ENCODE measurements at regions not wholly inside any gene's neighbourhood (a gene's known extent, or its start where the extent isn't known, plus 50 kb on each side); places are given as distances from the start of the nearest gene placed in this dataset.

DNA sequence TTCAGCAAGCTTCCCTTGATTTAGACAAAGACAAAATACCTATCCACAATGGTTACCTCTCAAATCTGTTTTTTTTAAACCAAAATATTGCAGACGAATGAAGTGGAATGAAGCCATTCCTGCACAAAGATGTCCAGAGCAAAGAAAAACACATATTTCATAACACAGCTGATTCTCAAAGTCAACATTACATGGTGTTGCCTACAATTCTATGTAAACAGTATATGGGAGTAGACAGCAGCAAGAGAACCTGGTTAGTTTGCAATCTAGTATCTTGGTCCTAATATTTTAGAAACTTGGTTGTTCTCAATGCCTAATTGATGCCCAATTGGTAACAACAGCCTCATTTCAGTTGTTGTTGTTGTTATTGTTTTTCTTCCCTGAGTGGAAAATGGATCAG is 1240.9 kb upstream of the CHAC2 start:
- no peaks in the 10 kb centered on the region for H3K4me1 ChIP-seq (ENCODE audit: control insufficient read depth in 1 of 2, insufficient read depth in 1 of 2, low read depth in 1 of 2, low read length in 1 of 2)
- no peaks in the 10 kb centered on the region for H3K9me3 ChIP-seq
- TF ChIP-seq, protein P1, sequence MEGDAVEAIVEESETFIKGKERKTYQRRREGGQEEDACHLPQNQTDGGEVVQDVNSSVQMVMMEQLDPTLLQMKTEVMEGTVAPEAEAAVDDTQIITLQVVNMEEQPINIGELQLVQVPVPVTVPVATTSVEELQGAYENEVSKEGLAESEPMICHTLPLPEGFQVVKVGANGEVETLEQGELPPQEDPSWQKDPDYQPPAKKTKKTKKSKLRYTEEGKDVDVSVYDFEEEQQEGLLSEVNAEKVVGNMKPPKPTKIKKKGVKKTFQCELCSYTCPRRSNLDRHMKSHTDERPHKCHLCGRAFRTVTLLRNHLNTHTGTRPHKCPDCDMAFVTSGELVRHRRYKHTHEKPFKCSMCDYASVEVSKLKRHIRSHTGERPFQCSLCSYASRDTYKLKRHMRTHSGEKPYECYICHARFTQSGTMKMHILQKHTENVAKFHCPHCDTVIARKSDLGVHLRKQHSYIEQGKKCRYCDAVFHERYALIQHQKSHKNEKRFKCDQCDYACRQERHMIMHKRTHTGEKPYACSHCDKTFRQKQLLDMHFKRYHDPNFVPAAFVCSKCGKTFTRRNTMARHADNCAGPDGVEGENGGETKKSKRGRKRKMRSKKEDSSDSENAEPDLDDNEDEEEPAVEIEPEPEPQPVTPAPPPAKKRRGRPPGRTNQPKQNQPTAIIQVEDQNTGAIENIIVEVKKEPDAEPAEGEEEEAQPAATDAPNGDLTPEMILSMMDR (IDR thresholded peaks at IDR 0.05): no peak
- H3K27me3 ChIP-seq: no peaks in the 10 kb centered on the region
- H3K4me3 ChIP-seq (ENCODE audit: low read depth in 1 of 2, low read length in 1 of 2): no peak overlapping the region
- no peaks in the 10 kb centered on the region for H3K36me3 ChIP-seq
- no peak overlapping the region for H3K27ac ChIP-seq

DNA sequence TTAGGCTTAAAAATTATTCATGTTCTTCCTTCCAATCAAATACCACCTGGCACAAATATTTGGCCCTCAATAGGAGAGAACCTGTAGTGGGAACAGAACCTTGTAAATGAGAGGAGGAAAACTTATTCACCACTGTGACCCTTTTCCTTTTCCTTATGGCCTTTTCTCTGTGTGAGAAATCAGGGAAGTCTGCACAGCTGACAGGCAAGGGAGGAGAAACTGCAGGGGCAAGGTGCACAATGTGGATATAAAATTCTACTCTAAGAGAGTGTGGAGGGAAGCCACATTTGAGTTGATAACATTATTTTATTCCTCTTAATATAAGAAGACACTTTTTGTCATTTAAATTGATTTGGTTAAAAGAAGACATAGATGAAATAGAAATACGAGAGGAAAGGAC is 1247.0 kb upstream of the CHAC2 start:
- Histone ChIP-seq H3K27ac (no peak overlapping the region), H3K4me3 (ENCODE audit: low read depth in 1 of 2, low read length in 1 of 2) (no peak overlapping the region), H3K4me1 (ENCODE audit: control insufficient read depth in 1 of 2, insufficient read depth in 1 of 2, low read depth in 1 of 2, low read length in 1 of 2) (no peaks in the 10 kb centered on the region), H3K9me3 (no peaks in the 10 kb centered on the region), H3K27me3 (no peaks in the 10 kb centered on the region), H3K36me3 (no peaks in the 10 kb centered on the region)
- TF ChIP-seq, protein P1 (IDR thresholded peaks at IDR 0.05): no peak

DNA sequence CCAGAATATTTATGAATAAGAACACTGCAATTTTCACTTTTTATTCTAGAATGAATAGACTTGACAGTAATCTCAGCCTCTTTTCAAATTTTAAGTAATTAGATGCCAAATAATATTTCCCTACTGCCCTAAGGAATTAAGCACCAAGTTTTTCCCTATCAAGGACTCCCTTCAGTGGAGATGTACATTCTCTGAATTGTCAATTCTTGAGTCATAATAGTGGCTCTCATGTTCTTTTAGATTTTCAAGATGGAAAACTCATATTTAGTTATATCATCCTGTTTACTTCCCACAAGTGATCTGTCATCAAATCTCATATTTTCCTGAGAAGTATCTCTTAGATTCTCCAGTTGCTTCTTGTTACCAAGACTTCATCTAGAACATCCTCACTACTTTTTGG is 1248.9 kb upstream of the CHAC2 start:
- Histone ChIP-seq H3K9me3 (no peaks in the 10 kb centered on the region), H3K4me1 (ENCODE audit: control insufficient read depth in 1 of 2, insufficient read depth in 1 of 2, low read depth in 1 of 2, low read length in 1 of 2) (no peaks in the 10 kb centered on the region), H3K36me3 (no peaks in the 10 kb centered on the region), H3K27me3 (no peaks in the 10 kb centered on the region), H3K27ac (no peak overlapping the region), H3K4me3 (ENCODE audit: low read depth in 1 of 2, low read length in 1 of 2) (no peak overlapping the region)
- TF ChIP-seq, protein P1 (IDR thresholded peaks at IDR 0.05): no peak

GRCh38 chr2:52512760-52513159 is 1254.8 kb upstream of the CHAC2 start:
- Histone ChIP-seq H3K4me3 (ENCODE audit: low read depth in 1 of 2, low read length in 1 of 2) (no peak overlapping the region), H3K36me3 (no peaks in the 10 kb centered on the region), H3K27ac (no peak overlapping the region), H3K4me1 (ENCODE audit: control insufficient read depth in 1 of 2, insufficient read depth in 1 of 2, low read depth in 1 of 2, low read length in 1 of 2) (no peaks in the 10 kb centered on the region), H3K27me3 (no peaks in the 10 kb centered on the region), H3K9me3 (no peaks in the 10 kb centered on the region)
- TF ChIP-seq, protein P1 (IDR thresholded peaks at IDR 0.05): no peak

- Histone ChIP-seq H3K9me3 (no peaks in the 10 kb centered on the region), H3K4me3 (ENCODE audit: low read depth in 1 of 2, low read length in 1 of 2) (no peak overlapping the region), H3K27me3 (no peaks in the 10 kb centered on the region), H3K4me1 (ENCODE audit: control insufficient read depth in 1 of 2, insufficient read depth in 1 of 2, low read depth in 1 of 2, low read length in 1 of 2) (no peaks in the 10 kb centered on the region), H3K36me3 (no peaks in the 10 kb centered on the region), H3K27ac (no peak overlapping the region)
- TF ChIP-seq, protein P1 (IDR thresholded peaks at IDR 0.05): no peak
These were observed 1257.2 kb upstream of the CHAC2 start for GRCh38 chr2:52510432-52510831.

GRCh38 chr2:52502476-52502860 is 1265.1 kb upstream of the CHAC2 start:
- no peaks in the 10 kb centered on the region for H3K9me3 ChIP-seq
- no peaks in the 10 kb centered on the region for H3K27me3 ChIP-seq
- no peaks in the 10 kb centered on the region for H3K36me3 ChIP-seq
- no peak overlapping the region for H3K4me3 ChIP-seq (ENCODE audit: low read depth in 1 of 2, low read length in 1 of 2)
- TF ChIP-seq, protein P1 (IDR thresholded peaks at IDR 0.05): no peak
- H3K27ac ChIP-seq: no peak overlapping the region
- no peaks in the 10 kb centered on the region for H3K4me1 ChIP-seq (ENCODE audit: control insufficient read depth in 1 of 2, insufficient read depth in 1 of 2, low read depth in 1 of 2, low read length in 1 of 2)
